Erythroblast (primary cell): ENCODE measurements at regions not wholly inside any gene's neighbourhood (a gene's known extent, or its start where the extent isn't known, plus 50 kb on each side); places are given as distances from the start of the nearest gene placed in this dataset.

ENCODE experiments used
- GATA1 ChIP-seq: IDR thresholded peaks from 2 replicates; pipeline ENCODE4 v1.6.1; 2011; ENCODE audit warnings: low read depth, mild to moderate bottlenecking, control low read depth, low read length, moderate library complexity
- POLR2A ChIP-seq: IDR thresholded peaks from 2 replicates; pipeline ENCODE4 v1.6.1; 2011; ENCODE audit warnings: mild to moderate bottlenecking, low read length

DNA sequence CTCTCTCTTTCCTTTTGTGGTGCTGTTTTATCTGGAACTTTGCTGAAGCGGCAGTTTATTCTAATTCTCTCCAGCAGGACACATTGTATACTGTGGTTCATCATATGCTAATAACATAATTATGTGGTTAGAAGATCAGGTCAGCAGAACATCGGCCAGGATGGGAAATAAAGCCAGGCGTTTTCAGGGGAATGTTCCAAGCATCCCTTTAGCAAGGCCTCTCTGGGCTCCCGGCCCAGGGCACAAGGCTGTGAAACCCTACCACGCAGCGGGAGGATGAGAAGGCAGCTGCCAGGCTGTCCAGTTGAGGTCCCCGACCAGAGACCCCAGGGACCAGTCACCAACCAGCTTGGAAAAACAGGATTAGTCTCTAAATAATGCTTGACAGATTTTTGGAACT, 112.2 kb upstream of the GALNT17 start:
- TF ChIP-seq POLR2A (no peak), GATA1 (no peak)
